DLD1 (cell line): ENCODE measurements at regions not wholly inside any gene's neighbourhood (a gene's known extent, or its start where the extent isn't known, plus 50 kb on each side); places are given as distances from the start of the nearest gene placed in this dataset.
"Not testable (repeated sequence)": the region's sequence is repeated elsewhere in the genome, so short reads cannot be mapped to it uniquely, and the experiment has no call there.

Experiments
- in situ Hi-C: cut with HindIII; loops from 2 replicates; pipeline ENCODE4 v1.10.0; 2017; ENCODE audit warnings: low sequenced_read_pairs

- in situ Hi-C loops, result no loop called here
Measured at GRCh38 chr3:181358562-181358961, 353.2 kb upstream of the SOX2 start.

DNA sequence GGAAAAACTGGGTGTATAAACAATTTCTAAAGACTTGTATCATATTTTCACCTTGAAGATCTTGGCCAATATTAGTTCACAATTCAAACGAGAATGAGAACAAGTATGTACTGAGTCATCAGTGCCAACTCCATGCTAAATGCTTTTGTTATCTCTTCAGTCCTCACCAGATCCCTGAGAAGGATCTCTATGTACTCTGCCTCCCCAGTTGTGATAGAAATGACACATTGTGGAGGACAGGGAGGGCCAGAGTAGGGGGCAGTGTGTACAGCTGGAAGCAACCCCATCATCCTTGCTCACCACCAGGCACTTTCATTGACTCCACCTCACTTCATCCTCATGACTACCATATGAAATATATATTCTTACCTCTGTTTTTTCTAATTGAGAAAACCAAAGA, 353.7 kb upstream of the SOX2 start:
- in situ Hi-C loops, result no loop called here

DNA sequence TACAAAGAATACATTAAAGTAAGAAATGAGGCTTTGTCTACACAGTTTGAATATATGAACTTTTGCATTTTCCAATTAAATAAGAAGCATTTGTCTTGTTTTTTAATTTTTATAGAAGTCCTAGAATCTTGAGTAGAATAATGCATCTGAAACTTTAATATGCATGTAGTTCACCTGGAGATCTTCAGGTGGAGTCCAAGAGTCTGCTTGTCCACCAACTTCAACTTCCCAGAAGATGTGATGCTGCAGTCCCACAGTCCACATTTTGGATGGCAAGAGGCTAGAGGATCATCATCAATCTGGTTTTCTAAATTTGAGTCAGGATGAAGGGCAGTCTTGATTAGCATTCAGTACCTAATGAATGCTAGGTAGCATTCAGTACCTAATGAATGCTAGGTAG, 357.6 kb upstream of the SOX2 start:
- in situ Hi-C loops, result no loop called here

DNA sequence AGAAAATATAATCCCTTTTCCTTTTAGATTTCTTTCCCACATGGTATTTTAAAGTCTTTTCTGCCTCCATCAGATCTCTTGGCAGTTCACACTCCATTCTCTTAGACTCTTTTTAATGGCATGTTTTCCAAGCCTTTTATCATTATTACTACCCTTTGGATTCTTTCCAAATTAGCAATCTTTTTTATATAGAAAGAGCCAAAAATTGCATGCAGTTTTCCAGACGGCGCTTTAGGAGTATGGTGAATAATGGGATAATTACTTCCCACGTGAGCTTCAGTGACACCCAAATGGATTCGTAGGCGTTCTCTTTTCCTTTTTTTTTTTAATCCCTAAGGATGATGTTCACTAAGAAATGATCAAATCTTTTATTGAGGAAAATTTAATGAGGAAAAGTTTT, 354.8 kb upstream of the DNAJC19 start:
- in situ Hi-C loops, result no loop called here

- in situ Hi-C loops, result no loop called here
Measured at GRCh38 chr3:181336597-181336996, 347.1 kb upstream of the DNAJC19 start.

- in situ Hi-C loops, result no loop called here
Measured at GRCh38 chr3:181333394-181333793, 343.9 kb upstream of the DNAJC19 start.

GRCh38 chr3:181330821-181331563, 341.5 kb upstream of the DNAJC19 start:
- in situ Hi-C loops, result no loop called here

DNA sequence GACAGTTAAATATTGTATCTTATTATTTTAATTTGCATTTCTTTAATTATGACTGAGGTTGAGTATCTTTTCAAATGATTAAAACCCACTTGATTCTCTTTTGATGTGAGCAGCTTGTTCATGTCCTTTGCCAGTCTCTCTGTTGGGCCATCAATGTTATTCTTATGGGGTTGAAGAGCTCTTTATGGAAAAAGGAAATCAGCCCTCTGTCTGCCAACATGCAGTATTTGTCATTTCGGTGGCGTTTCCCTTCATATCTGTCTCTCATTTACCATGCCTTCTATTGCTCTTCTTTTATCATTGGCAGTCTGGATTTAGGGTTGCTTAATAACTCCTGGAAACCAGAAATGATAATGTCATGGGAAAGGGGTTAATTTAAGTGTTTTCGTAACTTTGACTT, 340.7 kb upstream of the DNAJC19 start:
- in situ Hi-C loops, result no loop called here

GRCh38 chr3:181329024-181329423, 339.5 kb upstream of the DNAJC19 start:
- in situ Hi-C loops, result no loop called here

DNA sequence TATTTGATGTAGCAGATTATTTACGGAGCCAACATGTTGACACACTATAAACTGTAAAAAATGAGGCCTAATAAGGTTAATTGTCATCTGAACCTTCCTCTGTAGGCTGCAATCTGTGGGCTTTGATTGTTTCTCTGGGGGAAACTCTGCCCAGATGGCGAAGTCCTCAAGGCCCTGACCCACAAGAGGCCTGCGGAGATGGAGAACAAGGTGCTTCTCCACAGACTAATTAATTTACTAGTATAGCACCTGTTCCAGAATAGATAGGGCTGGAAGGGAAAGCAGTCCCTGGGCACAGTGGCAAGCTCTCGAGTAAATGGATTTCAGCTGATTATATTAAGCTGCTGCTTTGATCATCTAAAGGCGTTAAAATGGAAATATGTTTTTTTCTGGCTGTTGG, 338.8 kb upstream of the DNAJC19 start:
- in situ Hi-C loops, result no loop called here

DNA sequence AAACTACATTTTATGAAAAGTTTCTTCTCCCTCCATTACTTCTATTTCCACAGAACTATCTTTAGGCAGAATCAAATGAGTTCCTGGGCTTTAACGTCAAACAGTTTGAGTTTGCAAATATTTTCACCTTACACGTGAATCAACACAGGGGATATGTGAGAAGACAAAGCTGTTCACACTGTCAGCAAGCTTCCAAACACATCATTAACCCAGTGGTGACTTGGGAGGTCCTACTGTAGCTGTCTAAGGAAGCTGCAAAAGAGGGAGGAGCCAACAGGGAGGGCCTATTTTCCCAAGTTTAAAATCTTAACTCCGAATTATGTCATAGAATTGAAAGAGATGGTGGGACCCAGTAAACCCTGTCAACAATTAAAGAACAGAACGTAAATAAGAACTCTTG, 337.8 kb upstream of the DNAJC19 start:
- in situ Hi-C loops, result no loop called here

- in situ Hi-C loops, result no loop called here
Measured at GRCh38 chr3:181326637-181327223, 337.2 kb upstream of the DNAJC19 start.

DNA sequence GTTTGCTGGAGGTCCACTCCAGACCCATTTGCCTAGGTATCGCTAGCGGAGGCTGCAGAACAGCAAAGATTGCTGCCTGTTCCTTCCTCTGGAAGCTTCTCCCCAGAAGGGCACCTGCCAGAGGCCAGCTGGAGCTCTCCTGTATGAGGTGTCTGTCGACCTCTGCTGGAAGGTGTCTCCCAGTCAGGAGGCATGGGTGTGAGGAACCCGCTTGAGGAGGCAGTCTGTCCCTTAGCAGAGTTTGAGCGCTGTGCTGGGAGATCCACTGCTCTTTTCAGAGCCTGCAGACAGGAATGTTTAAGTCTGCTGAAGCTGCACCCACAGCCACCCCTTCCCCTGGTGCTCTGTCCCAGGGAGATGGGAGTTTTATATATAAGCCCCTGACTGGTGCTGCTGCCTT, 335.0 kb upstream of the DNAJC19 start:
- in situ Hi-C loops, result not testable (repeated sequence)

- in situ Hi-C loops, result no loop called here
Measured at GRCh38 chr3:181318321-181318720, 328.8 kb upstream of the DNAJC19 start.

DNA sequence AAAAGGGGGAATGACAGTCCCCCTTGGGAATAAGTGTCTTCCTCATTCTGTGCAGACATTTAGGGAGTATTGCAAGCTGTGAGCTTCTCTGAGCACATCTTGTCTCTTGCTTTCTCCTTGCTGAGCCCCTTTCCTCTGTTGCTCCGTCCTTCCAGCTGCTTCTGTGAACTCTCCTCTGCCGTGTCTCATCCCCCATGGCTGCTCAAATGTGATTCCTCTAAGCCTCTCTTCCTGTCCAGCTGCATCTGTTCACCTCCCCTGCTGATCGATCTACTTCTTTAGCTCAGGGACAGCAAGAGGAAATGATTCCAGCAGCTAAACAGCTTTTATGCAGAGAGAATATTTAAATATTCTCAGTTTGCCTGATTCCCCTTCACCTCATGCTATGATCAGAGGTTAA, 328.0 kb upstream of the DNAJC19 start:
- in situ Hi-C loops, result no loop called here

DNA sequence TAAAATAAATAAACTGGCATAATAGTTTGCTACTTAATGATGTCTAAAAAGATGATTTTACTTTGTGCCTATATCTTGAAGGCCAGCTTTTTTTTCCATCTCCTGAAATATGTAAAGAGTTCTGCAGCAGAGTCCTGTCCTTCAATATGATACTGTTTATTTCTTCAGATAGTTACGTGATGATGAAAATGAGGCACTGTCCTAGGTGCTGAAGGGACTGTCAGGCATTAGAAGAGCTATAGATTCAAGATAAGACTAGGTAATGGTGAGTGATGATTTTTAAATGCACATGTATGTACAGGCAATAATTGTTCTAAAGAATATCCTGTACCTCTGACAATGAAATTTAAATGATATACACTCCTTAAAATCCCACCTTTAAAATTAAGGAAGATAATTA, 326.9 kb upstream of the DNAJC19 start:
- in situ Hi-C loops, result no loop called here

- in situ Hi-C loops, result no loop called here
Measured at GRCh38 chr3:181313335-181313734, 323.8 kb upstream of the DNAJC19 start.

DNA sequence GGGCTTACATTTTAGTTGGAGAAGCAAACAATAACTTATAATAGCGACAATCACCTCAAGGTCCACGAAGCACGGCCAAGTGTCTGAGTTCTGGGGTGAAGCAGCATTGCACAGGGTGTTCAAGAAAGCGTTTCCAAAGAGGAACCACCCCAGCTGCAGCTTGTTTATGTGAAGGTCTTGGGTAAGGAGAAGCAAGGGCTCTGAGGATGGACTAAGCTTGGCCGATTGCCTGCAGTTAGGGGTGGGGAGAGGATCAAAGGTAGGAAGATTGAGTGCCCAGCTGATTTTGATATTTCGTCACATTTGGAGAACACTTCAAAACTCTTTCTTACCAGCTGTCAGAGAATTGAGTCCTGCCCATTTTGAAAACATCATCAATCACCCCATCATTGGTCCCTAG, 321.6 kb upstream of the DNAJC19 start:
- in situ Hi-C loops, result no loop called here

- in situ Hi-C loops, result no loop called here
Measured at GRCh38 chr3:181302960-181303359, 313.4 kb upstream of the DNAJC19 start.

DNA sequence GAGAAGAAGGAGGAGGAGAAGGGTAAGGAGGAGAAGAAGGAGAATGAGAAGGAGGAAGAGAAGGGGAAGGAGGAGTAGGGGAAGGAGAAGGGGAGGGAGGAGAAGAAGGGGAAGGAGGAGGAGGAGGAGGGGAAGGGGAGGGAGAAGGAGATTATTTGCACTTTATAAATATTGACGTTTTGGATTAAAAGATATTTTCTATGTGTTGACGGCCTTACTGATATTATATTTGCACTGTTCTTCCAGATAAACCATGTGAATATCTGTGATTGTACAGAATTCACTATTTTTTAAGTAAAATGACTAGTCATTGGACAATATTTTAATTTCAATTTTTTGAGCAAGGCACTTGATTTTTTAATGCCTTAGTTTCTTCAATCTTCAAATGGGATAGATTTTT, 310.5 kb upstream of the DNAJC19 start:
- in situ Hi-C loops, result no loop called here

GRCh38 chr3:181298421-181298820, 308.9 kb upstream of the DNAJC19 start:
- in situ Hi-C loops, result no loop called here

DNA sequence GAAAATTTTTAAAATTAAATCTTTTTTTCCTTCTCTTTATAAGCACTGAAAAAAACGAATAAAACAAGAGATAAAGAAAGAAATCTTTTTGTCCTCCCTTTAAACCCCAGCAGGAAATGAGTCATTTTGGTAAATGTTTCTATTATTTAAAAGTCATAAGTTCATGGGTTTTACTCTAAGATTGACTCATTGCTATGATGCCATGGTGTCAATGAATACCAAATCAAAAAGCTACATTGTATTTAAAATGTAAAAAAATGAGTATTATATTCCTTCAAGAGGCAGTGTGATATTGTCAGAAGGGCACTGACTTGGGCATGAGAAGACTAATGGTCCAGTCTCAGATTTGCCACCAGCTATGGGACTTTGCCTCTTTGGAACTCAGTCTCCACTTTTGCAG, 303.4 kb upstream of the DNAJC19 start:
- in situ Hi-C loops, result no loop called here

DNA sequence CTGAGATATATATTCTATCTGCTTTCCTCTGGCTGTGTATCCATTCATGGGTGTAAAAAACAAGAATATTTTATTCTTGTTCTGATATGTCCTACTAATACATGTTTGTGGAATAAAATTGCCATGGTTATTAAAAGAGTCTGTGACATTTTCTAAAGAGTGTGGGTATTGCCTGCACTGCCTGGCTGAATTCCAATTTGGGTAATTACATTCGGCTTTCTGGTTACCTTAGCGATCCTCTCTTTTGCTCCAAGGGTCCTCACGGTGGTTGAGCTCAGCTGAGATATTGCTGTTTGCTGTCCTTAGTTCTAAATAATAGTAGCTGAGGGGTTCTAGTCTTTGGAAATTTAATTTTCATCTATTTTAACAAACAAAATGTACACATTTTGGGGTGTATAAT, 301.4 kb upstream of the DNAJC19 start:
- in situ Hi-C loops, result no loop called here
